GM21390 (cell line): ENCODE measurements at regions not wholly inside any gene's neighbourhood (a gene's known extent, or its start where the extent isn't known, plus 50 kb on each side); places are given as distances from the start of the nearest gene placed in this dataset.
"Not testable (repeated sequence)": the region's sequence is repeated elsewhere in the genome, so short reads cannot be mapped to it uniquely, and the experiment has no call there.

Experiments used
- ATAC-seq: cut with Tn5 transposase; IDR thresholded peaks from one replicate; pipeline ENCODE4 v1.9.1; 2021; ENCODE audit not compliant: unreplicated experiment

DNA sequence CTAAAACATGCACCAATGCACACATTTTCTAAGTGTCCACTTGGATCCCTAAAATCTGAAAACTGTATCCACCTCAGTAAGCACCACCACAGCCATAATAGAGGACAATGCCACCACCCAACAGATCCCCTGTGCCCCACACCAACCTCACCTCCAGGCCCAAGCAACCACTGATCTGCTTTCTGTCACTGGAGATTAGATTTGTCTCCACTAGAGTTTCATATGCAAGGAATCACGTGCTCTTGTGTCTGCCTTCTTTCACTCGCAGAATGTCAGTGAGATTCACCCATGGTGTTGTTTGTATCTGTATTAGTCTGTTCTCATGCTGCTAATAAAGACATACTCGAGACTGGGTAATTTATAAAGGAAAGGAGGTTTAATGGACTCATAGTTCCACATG lies 216.1 kb upstream of the WWC1 start:
- ATAC-seq = no peak

DNA sequence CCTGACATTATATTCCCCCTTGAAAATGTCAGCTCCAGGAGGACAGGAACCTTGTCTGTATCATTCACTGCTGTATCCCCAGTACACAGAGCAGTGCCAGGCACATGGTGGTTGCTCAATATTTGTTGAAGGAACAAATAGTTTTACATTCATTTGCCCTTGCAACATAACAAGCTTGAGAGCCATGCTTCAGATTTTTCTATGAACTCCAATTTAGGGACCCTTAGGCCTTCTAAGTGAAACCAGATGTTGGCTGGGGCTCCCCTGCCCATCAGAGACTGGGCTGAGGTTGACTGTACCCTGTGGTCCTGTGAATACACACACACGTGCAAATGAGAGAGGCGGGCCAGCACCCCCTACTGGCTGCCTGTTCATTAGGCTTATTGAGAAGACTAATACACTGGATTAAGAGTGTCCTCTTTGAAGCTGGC lies 214.9 kb upstream of the WWC1 start:
- no peak for ATAC-seq

DNA sequence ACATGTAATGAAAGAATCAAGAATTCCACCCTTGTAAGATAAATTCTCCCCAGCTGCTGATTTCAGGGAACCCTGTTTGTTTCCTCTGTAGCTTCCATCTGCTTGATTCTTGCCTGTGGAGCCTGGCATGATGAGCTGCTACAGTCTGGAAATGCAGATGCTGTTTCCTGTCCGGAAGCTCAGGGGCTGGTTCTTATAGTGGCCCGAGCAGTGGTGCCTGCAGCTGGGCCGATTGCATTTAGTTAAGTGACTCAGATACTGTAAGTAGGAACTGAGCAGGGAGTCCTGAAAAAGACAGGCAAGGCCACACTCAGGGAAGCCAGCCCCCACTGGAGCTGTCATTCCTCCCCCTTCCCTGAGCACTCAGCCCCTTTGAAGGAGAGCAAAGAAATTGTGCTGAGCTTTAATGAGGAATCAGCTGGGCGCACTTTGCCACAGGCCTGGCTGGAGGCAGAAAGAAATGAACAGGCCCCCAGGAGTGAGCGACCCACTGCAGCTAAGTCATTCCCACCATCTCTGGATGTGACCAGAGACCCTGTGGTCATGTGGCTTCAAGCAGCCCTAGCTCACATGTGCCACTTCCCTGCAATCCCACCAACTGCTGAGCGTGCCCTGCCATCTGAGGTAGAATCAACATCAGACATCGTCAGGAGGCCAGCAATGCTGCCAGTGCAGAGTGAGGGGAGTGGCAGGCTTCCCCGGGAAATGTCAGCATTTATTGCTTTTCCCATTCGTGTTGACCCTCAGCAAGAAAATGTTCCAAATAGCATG lies 206.0 kb upstream of the WWC1 start:
- no peak for ATAC-seq

DNA sequence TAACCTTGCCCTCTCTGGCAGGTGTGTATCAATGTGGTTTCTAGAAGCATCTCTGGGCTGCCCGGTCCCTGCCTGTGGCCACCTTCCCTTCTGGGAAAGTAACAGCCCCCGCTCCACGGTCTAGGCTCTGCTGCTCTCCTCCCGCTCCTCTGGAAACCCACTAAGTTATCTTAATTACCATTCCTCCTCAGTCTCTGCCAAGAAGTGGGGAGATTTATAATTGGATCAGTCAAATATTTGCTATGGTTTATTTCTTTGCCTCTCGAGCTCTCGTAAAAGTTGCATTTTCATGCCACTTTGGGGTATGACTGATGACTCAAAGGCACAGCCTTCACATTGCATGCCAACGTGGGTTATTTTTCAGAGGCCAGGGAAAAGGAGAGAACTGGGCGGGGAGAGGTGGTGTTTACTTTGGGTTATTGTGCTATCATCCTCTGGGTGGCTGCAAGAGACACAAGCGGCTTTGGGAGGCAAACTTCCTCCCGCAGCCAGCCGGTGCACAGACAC lies 205.3 kb upstream of the WWC1 start:
- ATAC-seq = no peak

DNA sequence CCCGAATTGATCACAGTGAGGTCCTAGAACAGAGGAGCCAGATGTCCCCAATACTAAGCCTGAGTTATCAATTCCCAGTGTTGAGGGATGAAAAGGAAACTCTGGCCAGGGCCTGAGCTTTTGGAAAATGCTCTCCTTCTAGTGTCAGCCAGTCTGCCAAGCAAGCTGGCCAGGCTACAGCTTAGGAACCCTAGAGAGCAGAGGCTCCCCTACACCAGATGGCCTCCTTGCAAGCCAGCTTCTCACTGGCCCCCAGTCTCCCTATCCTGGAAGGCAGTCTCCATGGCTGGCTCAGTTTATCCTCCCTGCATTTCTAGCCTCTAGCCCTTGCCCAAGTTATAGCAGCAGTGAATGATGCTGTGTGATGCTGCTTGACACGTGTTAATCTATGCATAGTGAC lies 204.7 kb upstream of the WWC1 start:
- no peak for ATAC-seq

DNA sequence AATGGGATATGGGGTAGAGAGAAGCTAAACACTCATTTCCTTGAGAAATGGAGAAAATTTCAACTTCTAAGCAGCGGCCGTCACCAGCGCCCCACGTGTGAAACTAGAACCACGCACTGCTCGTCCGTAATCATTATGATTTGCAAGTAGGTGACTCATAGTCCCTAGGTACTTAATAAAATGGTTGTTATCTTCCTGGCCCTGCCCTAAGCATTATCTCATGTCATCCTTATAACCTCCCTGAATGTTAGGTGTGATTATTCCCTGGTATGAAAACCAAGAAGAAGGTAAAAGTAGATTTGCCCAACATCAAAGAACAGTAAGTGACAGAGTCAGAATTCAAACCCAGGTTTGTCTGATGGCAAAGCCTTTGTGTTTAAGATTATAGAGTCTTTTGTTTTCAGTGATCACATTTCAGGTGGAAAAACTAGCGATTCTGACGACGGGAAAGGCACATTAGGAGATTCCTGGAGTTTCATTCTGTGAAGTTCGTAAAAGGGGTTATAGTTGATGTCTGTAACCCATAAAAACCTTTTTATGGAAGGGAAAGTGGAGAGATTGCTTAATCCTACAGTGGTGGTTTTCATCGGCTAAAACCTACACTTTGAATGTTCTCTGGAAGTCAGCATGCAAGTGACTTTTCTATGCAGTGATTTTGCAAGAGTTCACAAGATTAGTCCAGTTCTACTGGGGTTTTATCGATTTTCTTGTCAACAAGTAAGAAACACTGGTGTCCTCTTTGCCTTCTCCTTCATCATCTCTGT lies 202.9 kb upstream of the WWC1 start:
- no peak for ATAC-seq

DNA sequence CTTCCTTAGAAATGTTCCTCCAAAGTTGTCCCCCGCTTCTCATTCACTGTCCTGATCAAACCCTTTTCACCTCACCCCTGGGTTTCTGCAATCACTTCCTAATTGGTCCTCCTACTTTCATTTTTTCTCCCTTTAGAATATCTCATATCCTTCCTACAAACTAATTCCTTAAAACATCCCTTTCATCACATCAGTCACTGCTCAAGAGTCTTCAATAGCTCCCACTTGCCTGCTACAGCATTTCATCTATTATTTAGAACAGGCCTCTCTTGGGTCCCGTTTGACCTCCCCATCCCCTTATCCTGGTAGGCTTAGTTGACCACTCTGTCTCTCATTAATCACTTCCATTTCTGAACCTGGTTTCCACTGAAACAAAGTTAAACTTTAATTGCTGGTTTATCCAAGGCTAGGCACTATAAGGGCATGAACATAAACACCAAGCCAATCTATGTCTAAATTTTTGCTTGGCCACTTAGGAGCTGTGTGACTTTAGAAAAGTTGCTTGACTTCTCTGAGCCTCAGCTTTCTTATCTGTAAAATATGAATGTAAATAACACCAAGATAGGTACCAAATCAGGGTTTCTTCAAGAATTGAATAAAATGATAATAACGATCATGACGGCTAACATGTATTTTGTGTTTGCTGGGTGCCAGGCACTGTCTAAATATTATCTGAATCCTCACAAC lies 202.1 kb upstream of the WWC1 start:
- ATAC-seq = no peak

DNA sequence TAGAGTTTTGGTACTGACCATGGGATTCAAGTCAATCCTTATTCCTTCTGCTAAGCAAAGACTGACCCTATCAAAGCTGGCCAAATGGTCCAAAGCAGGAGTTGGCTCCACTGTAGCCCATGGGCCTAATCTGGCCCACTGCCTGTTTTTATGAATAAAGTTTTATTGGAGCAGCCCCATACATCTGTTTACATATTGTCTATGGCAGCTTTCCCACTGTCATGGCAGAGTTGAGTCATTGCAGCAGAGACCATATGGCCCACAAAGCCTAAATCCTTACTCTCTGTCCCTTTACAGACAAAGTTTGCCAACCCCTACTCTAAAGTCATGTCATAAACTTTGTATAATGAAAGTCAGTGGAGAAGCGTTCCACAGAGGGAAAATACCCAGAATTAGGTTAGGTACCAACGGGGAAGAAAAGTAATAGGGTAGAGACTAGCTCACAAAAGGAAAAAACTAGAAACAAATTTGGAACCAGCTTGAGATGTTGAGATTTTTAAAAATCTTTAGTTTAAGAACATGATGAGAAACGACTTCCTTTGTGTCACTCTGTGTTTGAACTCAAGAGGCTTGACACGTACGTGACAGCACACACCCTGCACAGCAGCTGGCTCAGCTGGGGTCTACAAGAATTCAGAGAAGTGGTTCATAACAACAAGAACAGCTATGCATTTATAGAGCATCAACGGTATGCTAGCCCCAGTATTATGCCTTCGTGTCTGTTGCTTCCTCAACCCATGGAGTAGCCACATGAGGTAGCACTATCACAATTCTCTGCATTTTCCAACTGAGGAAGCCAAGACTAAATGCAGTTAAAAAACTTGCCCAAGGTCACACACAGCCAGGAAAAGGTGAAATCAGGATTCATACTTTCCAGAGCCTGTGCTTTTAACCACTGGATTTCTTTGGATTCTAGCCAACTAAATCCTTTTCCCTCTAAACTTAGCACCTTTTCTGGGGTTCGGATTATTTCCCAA lies 198.9 kb upstream of the WWC1 start:
- ATAC-seq = no peak

DNA sequence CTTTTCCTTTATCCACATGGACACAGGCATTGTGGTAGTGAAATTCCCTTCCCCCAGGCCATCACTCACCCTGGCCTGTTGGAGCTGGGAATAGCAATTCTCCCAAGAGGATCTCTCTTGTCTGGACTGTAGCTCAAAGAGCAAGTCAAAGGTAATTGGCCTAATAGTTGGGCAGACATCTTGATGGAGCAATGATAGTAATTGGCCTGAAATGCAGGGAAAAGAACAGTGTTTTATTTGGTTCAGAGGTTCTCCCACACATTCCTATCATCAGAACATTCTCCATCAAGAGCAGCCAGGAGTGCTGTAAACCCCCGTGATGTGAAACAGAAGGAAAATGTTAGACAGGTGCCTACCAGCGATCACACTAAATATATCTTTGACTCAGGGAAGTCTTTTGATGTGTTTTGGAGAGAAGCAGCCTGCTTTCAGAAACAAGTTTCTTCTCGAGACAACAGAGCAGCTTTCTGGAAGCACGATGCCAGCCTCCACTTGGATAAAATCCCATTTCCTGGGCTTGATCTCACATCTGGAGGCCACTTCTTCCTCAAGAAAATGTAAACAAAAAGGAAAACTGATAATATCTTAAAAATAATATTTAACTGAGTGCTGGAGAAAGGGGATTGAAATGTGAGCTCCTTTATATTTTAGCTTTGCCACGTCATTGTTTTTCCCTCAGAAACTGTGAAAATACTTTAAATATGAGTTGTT lies 198.1 kb upstream of the WWC1 start:
- ATAC-seq = no peak

DNA sequence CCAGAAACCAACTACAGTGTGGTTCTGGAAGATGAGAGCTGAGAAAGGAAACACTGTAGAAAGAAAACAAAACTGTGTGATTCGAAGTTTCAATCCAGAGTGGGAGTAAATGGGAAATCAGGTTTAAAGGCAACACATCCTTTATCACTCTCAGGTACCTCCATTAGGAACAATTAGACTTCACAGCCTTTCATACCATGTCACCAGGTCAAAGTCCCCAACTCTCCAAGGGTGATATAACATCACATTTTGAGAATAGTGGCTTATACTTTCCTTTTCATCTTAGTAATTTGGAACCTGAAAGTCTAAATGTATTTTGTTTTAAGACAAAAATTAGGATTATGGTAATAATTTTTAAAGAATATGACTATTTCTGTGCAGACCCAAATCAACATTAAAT lies 194.9 kb upstream of the WWC1 start:
- ATAC-seq = no peak

DNA sequence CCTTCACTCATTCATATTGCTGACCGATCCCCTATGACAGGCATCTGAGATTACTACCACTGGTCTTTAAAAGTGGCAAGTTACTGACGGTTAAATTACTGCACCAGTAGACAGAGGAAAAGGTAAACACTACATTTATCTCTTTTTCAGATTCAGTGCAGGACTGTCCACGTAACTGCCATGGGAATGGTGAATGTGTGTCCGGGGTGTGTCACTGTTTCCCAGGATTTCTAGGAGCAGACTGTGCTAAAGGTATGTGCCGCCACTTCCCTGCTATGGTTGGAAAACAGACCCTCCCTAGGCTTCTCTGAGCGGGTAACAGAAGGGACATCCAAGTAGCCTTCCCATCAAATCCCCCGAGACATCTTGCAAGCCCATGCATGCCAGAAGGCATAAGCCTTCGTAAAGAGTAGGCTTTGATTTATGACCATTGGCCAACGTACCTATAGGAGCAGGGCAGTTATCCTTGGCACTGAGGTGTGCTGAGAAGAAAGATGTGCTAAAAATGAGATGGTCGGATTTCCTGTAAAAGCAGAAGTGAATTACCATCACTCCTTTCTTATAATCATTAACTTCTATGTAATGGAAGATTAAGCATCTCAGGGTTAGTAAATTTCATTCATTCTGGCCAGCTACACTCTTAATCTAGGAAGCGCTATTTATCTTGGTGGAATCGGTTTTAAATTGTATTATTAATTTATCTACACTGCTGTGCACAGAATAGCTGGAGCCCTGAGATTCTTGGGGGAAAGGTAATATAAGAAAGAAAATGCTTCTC lies 193.4 kb upstream of the WWC1 start:
- no peak for ATAC-seq

DNA sequence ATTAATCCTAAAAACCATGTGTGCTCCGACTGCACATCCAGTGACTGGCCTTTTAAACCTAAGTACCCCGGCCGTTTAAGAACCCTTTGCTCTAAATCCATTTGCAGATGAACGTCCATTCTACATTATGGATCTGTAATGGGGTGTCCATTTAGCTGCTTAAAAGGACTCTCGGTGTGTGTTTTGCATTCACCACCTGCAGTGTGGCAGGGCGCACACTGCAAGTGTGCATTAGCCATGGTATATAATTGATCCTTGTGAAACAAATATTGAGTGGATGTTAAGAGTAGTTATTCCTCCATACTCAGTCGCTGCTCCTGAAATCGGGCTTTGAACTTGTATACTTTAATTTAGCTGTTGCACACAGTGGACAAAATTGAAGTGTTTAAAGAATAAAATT lies 190.1 kb upstream of the WWC1 start:
- no peak for ATAC-seq

DNA sequence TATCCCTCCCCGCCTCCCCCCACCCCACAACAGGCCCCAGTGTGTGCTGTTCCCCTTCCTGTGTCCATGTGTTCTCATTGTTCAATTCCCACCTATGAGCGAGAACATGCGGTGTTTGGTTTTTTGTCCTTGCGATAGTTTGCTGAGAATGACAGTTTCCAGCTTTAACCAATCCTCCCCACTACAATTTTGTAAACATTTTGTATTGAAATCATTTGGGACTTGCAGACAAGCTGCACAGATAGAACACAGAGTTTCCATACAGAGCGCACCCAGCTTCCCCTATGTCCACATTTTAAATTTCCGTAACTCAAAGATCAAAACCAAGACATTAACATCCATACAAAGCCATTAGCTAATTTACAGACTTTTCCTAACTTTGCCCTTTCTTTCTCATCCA lies 188.4 kb upstream of the WWC1 start:
- not testable (repeated sequence) for ATAC-seq

DNA sequence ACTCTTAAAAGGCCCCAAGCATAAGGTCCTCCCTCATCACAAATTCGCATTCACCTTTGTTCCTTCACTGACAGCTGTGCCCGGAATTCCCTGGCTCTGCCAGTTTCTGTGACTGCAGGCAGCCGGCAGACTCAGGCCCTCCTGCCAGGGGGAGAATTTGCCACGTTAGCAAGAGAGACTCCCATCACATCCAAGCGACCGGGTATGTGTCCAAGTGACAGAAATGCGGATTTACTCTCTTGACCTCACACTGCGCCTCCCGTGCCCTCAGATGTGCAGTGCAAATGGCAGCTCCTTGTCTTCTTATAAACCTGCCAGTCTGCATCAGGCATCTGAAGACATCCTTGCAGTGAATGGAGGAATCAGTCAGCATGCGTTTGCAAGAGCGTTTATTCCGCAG lies 187.1 kb upstream of the WWC1 start:
- no peak for ATAC-seq

DNA sequence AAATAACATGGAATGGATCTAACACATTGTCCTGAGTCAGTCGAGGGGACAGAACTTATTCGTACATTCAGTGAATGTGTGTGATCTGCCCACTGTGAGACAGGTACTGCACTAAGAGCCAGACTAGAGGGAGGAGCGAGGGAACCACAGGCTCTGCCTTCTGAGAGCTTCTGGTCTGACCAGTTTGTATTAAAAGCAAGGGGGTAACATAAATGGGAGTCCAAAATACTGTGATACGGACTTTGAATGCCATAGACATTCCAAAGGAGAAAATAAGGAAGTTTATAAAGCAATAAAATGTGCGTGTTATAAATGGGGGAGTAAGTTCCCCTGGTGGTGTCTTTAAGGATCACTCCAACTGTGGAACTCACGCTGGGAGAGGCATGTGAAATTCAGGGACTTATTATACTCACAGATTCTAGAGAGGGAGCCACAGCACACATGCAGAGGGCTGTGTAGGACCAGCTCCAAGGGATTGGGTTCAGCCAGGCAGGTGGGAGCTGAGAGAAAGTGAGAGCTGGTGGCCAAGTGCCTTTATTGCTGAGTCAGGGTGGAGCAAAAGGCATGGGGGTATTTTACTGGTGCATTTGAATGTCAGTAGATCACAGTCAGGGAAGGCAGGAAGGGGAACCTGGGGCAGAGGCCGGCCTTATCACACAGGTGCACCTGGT lies 186.5 kb upstream of the WWC1 start:
- no peak for ATAC-seq

DNA sequence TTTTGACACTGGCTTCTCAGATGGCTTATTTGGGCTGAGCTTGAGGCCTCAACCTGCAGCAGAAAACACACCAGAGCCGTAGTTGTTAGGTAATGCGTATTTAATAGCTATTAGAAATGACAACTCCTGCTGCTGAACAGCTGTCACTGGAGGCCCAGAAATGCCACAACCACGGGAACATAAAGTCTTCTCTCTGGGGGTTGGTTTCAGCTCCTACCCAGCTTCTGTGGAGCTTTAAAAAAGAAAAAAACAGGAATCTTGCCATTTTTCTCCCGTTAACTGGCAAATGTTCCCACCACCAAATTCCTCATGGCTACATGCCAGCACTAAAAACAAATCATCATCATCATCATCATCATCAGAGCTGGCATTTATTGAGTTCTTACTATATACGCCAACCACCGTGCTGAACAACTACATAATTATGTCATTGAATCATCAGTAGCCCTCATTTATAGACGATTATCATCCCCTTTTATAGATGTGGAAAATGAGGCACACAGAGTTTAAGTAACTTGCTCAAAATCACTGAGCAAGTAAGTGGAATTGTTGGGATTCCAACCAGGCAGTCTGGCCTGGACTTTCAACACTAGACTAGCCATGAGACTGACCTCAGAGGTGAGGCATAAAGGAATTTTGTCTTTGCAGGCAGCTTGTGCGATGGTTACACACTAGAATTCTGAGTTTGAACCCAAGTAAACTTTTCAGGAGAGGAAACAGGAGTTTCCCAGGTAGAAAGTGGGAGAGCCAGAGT lies 185.3 kb upstream of the WWC1 start:
- no peak for ATAC-seq

DNA sequence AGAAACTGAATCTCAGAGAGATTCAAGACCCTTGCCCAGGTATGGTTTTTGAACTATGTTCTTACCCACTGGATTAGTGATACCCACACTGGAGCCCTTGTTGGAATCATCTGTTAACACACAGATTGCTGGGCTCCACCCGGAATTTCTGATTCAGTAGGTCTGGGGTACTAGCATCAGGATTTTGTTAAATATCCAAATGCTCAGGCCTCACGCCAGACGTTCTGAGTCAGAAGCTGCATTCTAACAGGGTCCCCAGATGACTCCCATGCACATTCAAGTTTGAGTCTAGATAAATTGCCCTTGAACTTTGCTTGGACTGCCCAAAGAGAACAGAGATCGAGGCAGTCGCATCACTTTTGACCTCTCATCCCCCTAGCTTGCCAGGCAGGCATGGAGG lies 182.0 kb upstream of the WWC1 start:
- ATAC-seq = no peak

DNA sequence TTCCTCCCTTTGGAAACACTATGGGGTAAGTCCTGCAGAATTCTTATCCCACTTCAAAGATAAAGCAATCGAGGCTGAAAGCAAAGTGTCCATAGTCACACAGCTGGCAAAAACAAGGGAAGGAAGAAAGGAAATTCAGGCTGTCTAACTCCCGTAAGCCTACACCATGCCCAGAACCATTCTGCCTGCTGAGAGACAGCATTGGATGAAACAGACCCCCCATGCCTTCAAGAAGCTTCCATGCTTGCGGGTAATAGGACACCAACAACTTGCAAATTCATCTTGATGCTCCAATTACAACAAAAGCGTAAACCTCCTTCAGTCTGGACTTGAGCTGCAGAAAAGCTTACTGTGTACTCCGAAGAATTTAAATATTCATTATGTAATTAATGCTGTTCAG lies 181.1 kb upstream of the WWC1 start:
- ATAC-seq = no peak
